HL-60 (cell line): ENCODE measurements at regions not wholly inside any gene's neighbourhood (a gene's known extent, or its start where the extent isn't known, plus 50 kb on each side); places are given as distances from the start of the nearest gene placed in this dataset.

Source experiments
- DNase-seq, 2 experiments: peaks; one replicate each; pipeline ENCODE4 v3.0.0-alpha.2; 2010 to 2020; ENCODE audit warnings: low read depth in 1 of 2, low spot score in 1 of 2
- H3K27ac ChIP-seq: fragments of 250-450 bp; sonication (Bioruptor Pico); replicated peaks from 2 replicates; pipeline ENCODE4 v1.5.1; 2020; ENCODE audit warnings: mild to moderate bottlenecking, moderate library complexity
- H3K27me3 ChIP-seq: fragments of 250-450 bp; sonication (Bioruptor Pico); 2 replicates; pipeline ENCODE4 v1.5.1; 2021; ENCODE audit warnings: mild to moderate bottlenecking, moderate library complexity; ENCODE audit not compliant: insufficient read depth, poor library complexity, severe bottlenecking
- H3K4me3 ChIP-seq: replicated peaks from 2 replicates; pipeline ENCODE4 v1.5.1; 2011; ENCODE audit warnings: mild to moderate bottlenecking, control low read depth, low read length; ENCODE audit not compliant: insufficient read depth
- GABPA ChIP-seq: IDR thresholded peaks from 2 replicates; pipeline ENCODE4 v1.6.1; 2012; ENCODE audit warnings: low read depth
- POLR2AphosphoS5 ChIP-seq: IDR thresholded peaks from 2 replicates; pipeline ENCODE4 v1.6.1; 2012; ENCODE audit warnings: low read depth
- SPI1 ChIP-seq: IDR thresholded peaks from 2 replicates; pipeline ENCODE4 v1.6.1; 2012; ENCODE audit warnings: low read depth, mild to moderate bottlenecking, borderline replicate concordance
- TF ChIP-seq, protein P1 (sequence below): IDR thresholded peaks from 2 replicates; pipeline ENCODE4 v1.6.1; 2012; ENCODE audit warnings: low read depth; ENCODE audit not compliant: insufficient replicate concordance
- TF ChIP-seq, protein P2 (sequence below): IDR thresholded peaks from one replicate; pipeline ENCODE4 v1.5.1; 2011; ENCODE audit warnings: low read length, control low read depth, inconsistent platforms; ENCODE audit not compliant: insufficient read depth

DNA sequence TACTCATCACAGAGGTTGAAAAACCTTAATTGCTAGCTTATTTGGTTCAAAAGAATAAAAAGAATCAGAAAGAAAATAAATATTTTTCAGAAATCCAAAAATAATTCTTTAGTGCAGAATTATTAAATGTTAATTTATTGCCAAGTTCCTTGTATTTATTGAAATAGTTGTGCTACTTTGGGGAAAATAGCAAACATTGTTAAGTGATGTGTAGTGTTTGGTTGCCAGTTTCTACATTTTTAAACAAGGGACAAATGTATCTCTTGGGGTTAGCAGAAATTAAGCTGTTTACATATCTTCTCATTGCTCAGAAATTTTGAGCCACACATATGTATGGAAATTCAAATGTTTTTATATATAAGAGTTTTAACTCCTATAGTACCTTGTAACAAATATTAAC is 775.0 kb downstream of the USP25 start:
- no peak for DNase-seq
- Histone ChIP-seq H3K27me3 (no peaks in the 10 kb centered on the region), H3K27ac (no peak overlapping the region), H3K4me3 (no peak overlapping the region)
- no peak for TF ChIP-seq SPI1
- TF ChIP-seq, protein P1, sequence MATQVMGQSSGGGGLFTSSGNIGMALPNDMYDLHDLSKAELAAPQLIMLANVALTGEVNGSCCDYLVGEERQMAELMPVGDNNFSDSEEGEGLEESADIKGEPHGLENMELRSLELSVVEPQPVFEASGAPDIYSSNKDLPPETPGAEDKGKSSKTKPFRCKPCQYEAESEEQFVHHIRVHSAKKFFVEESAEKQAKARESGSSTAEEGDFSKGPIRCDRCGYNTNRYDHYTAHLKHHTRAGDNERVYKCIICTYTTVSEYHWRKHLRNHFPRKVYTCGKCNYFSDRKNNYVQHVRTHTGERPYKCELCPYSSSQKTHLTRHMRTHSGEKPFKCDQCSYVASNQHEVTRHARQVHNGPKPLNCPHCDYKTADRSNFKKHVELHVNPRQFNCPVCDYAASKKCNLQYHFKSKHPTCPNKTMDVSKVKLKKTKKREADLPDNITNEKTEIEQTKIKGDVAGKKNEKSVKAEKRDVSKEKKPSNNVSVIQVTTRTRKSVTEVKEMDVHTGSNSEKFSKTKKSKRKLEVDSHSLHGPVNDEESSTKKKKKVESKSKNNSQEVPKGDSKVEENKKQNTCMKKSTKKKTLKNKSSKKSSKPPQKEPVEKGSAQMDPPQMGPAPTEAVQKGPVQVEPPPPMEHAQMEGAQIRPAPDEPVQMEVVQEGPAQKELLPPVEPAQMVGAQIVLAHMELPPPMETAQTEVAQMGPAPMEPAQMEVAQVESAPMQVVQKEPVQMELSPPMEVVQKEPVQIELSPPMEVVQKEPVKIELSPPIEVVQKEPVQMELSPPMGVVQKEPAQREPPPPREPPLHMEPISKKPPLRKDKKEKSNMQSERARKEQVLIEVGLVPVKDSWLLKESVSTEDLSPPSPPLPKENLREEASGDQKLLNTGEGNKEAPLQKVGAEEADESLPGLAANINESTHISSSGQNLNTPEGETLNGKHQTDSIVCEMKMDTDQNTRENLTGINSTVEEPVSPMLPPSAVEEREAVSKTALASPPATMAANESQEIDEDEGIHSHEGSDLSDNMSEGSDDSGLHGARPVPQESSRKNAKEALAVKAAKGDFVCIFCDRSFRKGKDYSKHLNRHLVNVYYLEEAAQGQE, result no peak
- TF ChIP-seq GABPA, result no peak
- TF ChIP-seq, protein P2, sequence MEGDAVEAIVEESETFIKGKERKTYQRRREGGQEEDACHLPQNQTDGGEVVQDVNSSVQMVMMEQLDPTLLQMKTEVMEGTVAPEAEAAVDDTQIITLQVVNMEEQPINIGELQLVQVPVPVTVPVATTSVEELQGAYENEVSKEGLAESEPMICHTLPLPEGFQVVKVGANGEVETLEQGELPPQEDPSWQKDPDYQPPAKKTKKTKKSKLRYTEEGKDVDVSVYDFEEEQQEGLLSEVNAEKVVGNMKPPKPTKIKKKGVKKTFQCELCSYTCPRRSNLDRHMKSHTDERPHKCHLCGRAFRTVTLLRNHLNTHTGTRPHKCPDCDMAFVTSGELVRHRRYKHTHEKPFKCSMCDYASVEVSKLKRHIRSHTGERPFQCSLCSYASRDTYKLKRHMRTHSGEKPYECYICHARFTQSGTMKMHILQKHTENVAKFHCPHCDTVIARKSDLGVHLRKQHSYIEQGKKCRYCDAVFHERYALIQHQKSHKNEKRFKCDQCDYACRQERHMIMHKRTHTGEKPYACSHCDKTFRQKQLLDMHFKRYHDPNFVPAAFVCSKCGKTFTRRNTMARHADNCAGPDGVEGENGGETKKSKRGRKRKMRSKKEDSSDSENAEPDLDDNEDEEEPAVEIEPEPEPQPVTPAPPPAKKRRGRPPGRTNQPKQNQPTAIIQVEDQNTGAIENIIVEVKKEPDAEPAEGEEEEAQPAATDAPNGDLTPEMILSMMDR, result no peak
- TF ChIP-seq POLR2AphosphoS5, result no peak

DNA sequence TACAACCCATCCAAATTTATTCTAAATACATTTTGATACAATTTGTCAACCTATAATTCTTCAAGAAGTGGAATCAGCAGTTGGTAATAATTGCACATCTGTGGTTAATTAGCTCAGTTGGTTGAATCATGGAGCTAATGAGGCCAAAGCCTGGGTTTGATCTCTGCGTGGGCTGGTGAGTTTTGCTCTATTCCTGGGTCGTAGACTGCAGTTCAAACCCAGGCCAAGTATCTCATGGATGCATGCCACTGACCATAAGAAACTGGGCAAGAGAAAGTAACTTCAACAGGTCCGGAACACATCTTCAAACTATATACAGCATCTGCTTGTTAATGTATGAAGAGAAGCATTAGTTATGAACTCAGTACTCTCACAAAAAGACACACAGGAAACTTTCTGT is 779.7 kb downstream of the USP25 start:
- H3K27me3 ChIP-seq, result no peaks in the 10 kb centered on the region
- no peak for TF ChIP-seq GABPA
- TF ChIP-seq POLR2AphosphoS5, result no peak
- TF ChIP-seq, protein P1, result no peak
- H3K27ac ChIP-seq, result no peak overlapping the region
- no peak overlapping the region for H3K4me3 ChIP-seq
- no peak for DNase-seq

DNA sequence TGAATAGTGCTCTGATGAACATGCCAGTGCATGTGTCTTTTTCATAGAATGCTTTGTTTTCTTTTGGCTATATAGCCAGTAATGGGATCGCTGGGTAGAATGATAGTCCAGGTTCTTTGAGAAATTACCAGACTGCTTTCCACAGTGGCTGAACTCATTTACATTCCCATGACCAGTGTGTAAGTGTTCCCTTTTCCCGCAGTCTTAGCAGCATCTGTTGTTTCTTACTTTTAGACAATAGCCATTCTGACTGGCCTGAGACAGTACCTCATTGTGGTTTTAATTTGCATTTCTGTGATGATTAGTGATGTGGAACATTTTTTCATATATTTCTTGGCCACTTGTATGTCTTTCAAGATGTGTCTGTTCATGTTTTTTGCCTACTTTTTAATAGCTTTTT is 784.5 kb downstream of the USP25 start:
- no peak for DNase-seq
- no peak overlapping the region for H3K4me3 ChIP-seq
- no peak for TF ChIP-seq SPI1
- TF ChIP-seq, protein P2, result no peak
- no peak for TF ChIP-seq GABPA
- no peak for TF ChIP-seq POLR2AphosphoS5
- TF ChIP-seq, protein P1, result no peak
- no peak overlapping the region for H3K27ac ChIP-seq
- H3K27me3 ChIP-seq, result no peaks in the 10 kb centered on the region

DNA sequence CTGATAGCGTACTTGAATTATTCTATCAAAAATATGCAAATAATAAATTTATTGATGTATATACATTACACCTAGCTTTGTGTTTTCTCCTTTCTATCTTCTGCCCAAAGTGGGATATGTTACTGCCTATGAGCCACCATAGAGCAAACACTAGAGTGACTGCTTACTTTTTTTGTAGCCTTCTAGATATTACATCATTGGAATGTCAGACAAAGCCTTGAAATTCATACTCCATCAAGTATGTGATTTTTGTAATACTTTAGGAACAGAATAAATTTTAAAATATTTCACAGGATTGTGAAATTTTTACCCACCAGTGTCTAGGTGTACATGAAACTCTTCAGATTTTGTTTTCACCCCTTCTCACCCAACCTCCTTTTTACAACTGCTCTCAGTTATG is 787.6 kb downstream of the USP25 start:
- DNase-seq, result no peak
- TF ChIP-seq SPI1, result no peak
- no peak for TF ChIP-seq POLR2AphosphoS5
- no peak for TF ChIP-seq GABPA
- TF ChIP-seq, protein P2, result no peak
- TF ChIP-seq, protein P1, result no peak
- Histone ChIP-seq H3K27me3 (no peaks in the 10 kb centered on the region), H3K27ac (no peak overlapping the region), H3K4me3 (no peak overlapping the region)
